A172 (cell line): ENCODE measurements at regions not wholly inside any gene's neighbourhood (a gene's known extent, or its start where the extent isn't known, plus 50 kb on each side); places are given as distances from the start of the nearest gene placed in this dataset.
"Not testable (repeated sequence)": the region's sequence is repeated elsewhere in the genome, so short reads cannot be mapped to it uniquely, and the experiment has no call there.

Source experiments
- DNase-seq: peaks from one replicate; pipeline ENCODE4 v3.0.0-alpha.2; 2015; ENCODE audit warnings: low spot score

- DNase-seq = no peak
Observed at GRCh38 chr2:17460371-17461086, 57.7 kb downstream of the RAD51AP2 start.

GRCh38 chr2:17455343-17455742 lies 62.9 kb downstream of the RAD51AP2 start:
- DNase-seq = no peak

- not testable (repeated sequence) for DNase-seq
Observed at GRCh38 chr2:17446191-17446590, 72.0 kb downstream of the RAD51AP2 start.

GRCh38 chr2:17445744-17446143 lies 72.5 kb downstream of the RAD51AP2 start:
- DNase-seq = no peak

- DNase-seq = peak; percentile 51
Observed at GRCh38 chr2:17442334-17442733, 75.9 kb downstream of the RAD51AP2 start.

GRCh38 chr2:17441790-17442189 lies 76.5 kb downstream of the RAD51AP2 start:
- DNase-seq = no peak

- peak; percentile 48 for DNase-seq
Observed at GRCh38 chr2:17441055-17441771, 77.0 kb downstream of the RAD51AP2 start.

GRCh38 chr2:17430326-17430725 lies 87.9 kb downstream of the RAD51AP2 start:
- no peak for DNase-seq

GRCh38 chr2:17429130-17429529 lies 89.1 kb downstream of the RAD51AP2 start:
- DNase-seq = peak; percentile 32

GRCh38 chr2:17427401-17427800 lies 90.8 kb downstream of the RAD51AP2 start:
- no peak for DNase-seq

GRCh38 chr2:17426743-17427142 lies 91.5 kb downstream of the RAD51AP2 start:
- no peak for DNase-seq

- no peak for DNase-seq
Observed at GRCh38 chr2:17422061-17422460, 96.2 kb downstream of the RAD51AP2 start.

GRCh38 chr2:17416884-17417391 lies 101.3 kb downstream of the RAD51AP2 start:
- DNase-seq = peak; percentile 96

- no peak for DNase-seq
Observed at GRCh38 chr2:17413036-17413435, 105.2 kb downstream of the RAD51AP2 start.

- DNase-seq = no peak
Observed at GRCh38 chr2:17401096-17401495, 117.1 kb downstream of the RAD51AP2 start.

GRCh38 chr2:17398770-17399169 lies 119.5 kb downstream of the RAD51AP2 start:
- DNase-seq = no peak

GRCh38 chr2:17388798-17389197 lies 129.4 kb downstream of the RAD51AP2 start:
- peak; percentile 8 for DNase-seq

GRCh38 chr2:17387591-17387990 lies 130.6 kb downstream of the RAD51AP2 start:
- DNase-seq = no peak

- no peak for DNase-seq
Observed at GRCh38 chr2:17386771-17387170, 131.5 kb downstream of the RAD51AP2 start.

GRCh38 chr2:17380003-17380402 lies 138.2 kb downstream of the RAD51AP2 start:
- no peak for DNase-seq

GRCh38 chr2:17375262-17375661 lies 143.0 kb downstream of the RAD51AP2 start:
- DNase-seq = no peak

GRCh38 chr2:17373741-17374140 lies 144.5 kb downstream of the RAD51AP2 start:
- peak; percentile 68 for DNase-seq

GRCh38 chr2:17373041-17373440 lies 145.2 kb downstream of the RAD51AP2 start:
- no peak for DNase-seq
